Activated naive CD4-positive, alpha-beta T cell treated with anti-CD3 and anti-CD28 coated beads, Interleukin-2, amount 10 ng/mL, durations not matched to agents 7 days and 5 days (primary cell): ENCODE measurements at regions not wholly inside any gene's neighbourhood (a gene's known extent, or its start where the extent isn't known, plus 50 kb on each side); places are given as distances from the start of the nearest gene placed in this dataset.

Experiments used
- CTCF ChIA-PET: fragments of 350-600 bp; sonication (Branson Sonifier 250); formaldehyde crosslinking; loops from one replicate; lab custom pipeline; 2021; ENCODE audit warnings: antibody characterized with exemption; lab: Charles Lee
- DNase-seq: peaks from one replicate; pipeline ENCODE4 v3.0.0-alpha.2; 2020
- H3K27ac Mint-ChIP-seq: one replicate; pipeline ENCODE4 v1.8.0; 2021; ENCODE audit warnings: mild to moderate bottlenecking, moderate library complexity, mixed read lengths
- H3K27me3 Mint-ChIP-seq: one replicate; pipeline ENCODE4 v1.8.0; 2021; ENCODE audit warnings: mild to moderate bottlenecking, mixed read lengths
- H3K36me3 Mint-ChIP-seq: one replicate; pipeline ENCODE4 v1.8.0; 2021; ENCODE audit warnings: mixed read lengths
- H3K4me1 Mint-ChIP-seq: one replicate; pipeline ENCODE4 v1.8.0; 2021; ENCODE audit warnings: mixed read lengths
- H3K4me3 Mint-ChIP-seq: one replicate; pipeline ENCODE4 v1.8.0; 2021; ENCODE audit warnings: mild to moderate bottlenecking, moderate library complexity, mixed read lengths
- H3K9me3 Mint-ChIP-seq: one replicate; pipeline ENCODE4 v1.8.0; 2021; ENCODE audit warnings: mixed read lengths

GRCh38 chr2:6744038-6744437 is 121.7 kb downstream of the CMPK2 start:
- CTCF ChIA-PET = no interaction called here
- Mint-ChIP-seq H3K36me3 (no peaks in the 10 kb centered on the region), H3K27ac (no peak overlapping the region), H3K4me1 (no peaks in the 10 kb centered on the region), H3K4me3 (no peak overlapping the region), H3K27me3 (peaks cover 6% of the 10 kb centered on the region), H3K9me3 (no peaks in the 10 kb centered on the region)
- no peak for DNase-seq

- Mint-ChIP-seq H3K27me3 (peaks cover 12% of the 10 kb centered on the region), H3K9me3 (no peaks in the 10 kb centered on the region), H3K4me3 (no peak overlapping the region), H3K27ac (no peak overlapping the region), H3K36me3 (no peaks in the 10 kb centered on the region), H3K4me1 (no peaks in the 10 kb centered on the region)
- CTCF ChIA-PET = no interaction called here
- no peak for DNase-seq
Measured at GRCh38 chr2:6747433-6747832, 118.3 kb downstream of the CMPK2 start.

GRCh38 chr2:6748406-6749067 is 117.2 kb downstream of the CMPK2 start:
- no peak overlapping the region for H3K27ac Mint-ChIP-seq
- no peak for DNase-seq
- no peak overlapping the region for H3K4me3 Mint-ChIP-seq
- H3K4me1 Mint-ChIP-seq = no peaks in the 10 kb centered on the region
- no peaks in the 10 kb centered on the region for H3K36me3 Mint-ChIP-seq
- H3K27me3 Mint-ChIP-seq = peaks cover 12% of the 10 kb centered on the region
- CTCF ChIA-PET = no interaction called here
- no peaks in the 10 kb centered on the region for H3K9me3 Mint-ChIP-seq

- no peak overlapping the region for H3K4me3 Mint-ChIP-seq
- peaks cover 18% of the 10 kb centered on the region for H3K27me3 Mint-ChIP-seq
- no peak overlapping the region for H3K27ac Mint-ChIP-seq
- no peaks in the 10 kb centered on the region for H3K9me3 Mint-ChIP-seq
- DNase-seq = no peak
- CTCF ChIA-PET = interaction anchor here (0.6 kb wide), 1 partner anchor 503 kb away, joined by 3 read pairs; no protein-coding TSS in a partner anchor
- no peaks in the 10 kb centered on the region for H3K36me3 Mint-ChIP-seq
- no peaks in the 10 kb centered on the region for H3K4me1 Mint-ChIP-seq
Measured at GRCh38 chr2:6749962-6750361, 115.7 kb downstream of the CMPK2 start.

- Mint-ChIP-seq H3K36me3 (no peaks in the 10 kb centered on the region), H3K4me3 (no peak overlapping the region), H3K4me1 (no peaks in the 10 kb centered on the region), H3K27me3 (peaks cover 18% of the 10 kb centered on the region), H3K9me3 (no peaks in the 10 kb centered on the region), H3K27ac (no peak overlapping the region)
- CTCF ChIA-PET = no interaction called here
- no peak for DNase-seq
Measured at GRCh38 chr2:6750411-6751158, 115.1 kb downstream of the CMPK2 start.

- peaks cover 16% of the 10 kb centered on the region for H3K27me3 Mint-ChIP-seq
- no peak overlapping the region for H3K27ac Mint-ChIP-seq
- no peaks in the 10 kb centered on the region for H3K9me3 Mint-ChIP-seq
- H3K4me3 Mint-ChIP-seq = no peak overlapping the region
- CTCF ChIA-PET = no interaction called here
- DNase-seq = no peak
- no peaks in the 10 kb centered on the region for H3K36me3 Mint-ChIP-seq
- H3K4me1 Mint-ChIP-seq = no peaks in the 10 kb centered on the region
Measured at GRCh38 chr2:6754419-6754818, 111.3 kb downstream of the CMPK2 start.

GRCh38 chr2:6755456-6755855 is 110.3 kb downstream of the CMPK2 start:
- CTCF ChIA-PET = no interaction called here
- Mint-ChIP-seq H3K4me3 (no peak overlapping the region), H3K9me3 (no peaks in the 10 kb centered on the region), H3K36me3 (no peaks in the 10 kb centered on the region), H3K27ac (no peak overlapping the region), H3K4me1 (no peaks in the 10 kb centered on the region), H3K27me3 (peaks cover 10% of the 10 kb centered on the region)
- DNase-seq = no peak

GRCh38 chr2:6757215-6757614 is 108.5 kb downstream of the CMPK2 start:
- no peak for DNase-seq
- Mint-ChIP-seq H3K4me3 (no peak overlapping the region), H3K36me3 (no peaks in the 10 kb centered on the region), H3K9me3 (no peaks in the 10 kb centered on the region), H3K27ac (no peak overlapping the region), H3K4me1 (no peaks in the 10 kb centered on the region), H3K27me3 (peaks cover 10% of the 10 kb centered on the region)
- CTCF ChIA-PET = no interaction called here

GRCh38 chr2:6759689-6760088 is 106.0 kb downstream of the CMPK2 start:
- Mint-ChIP-seq H3K27me3 (peaks cover 4% of the 10 kb centered on the region), H3K4me3 (no peak overlapping the region), H3K9me3 (no peaks in the 10 kb centered on the region), H3K27ac (no peak overlapping the region), H3K4me1 (no peaks in the 10 kb centered on the region), H3K36me3 (no peaks in the 10 kb centered on the region)
- CTCF ChIA-PET = no interaction called here
- no peak for DNase-seq

- H3K27ac Mint-ChIP-seq = no peak overlapping the region
- peaks cover 4% of the 10 kb centered on the region for H3K27me3 Mint-ChIP-seq
Measured at GRCh38 chr2:6760132-6760531, 105.6 kb downstream of the CMPK2 start.

GRCh38 chr2:6764968-6765723 is 100.6 kb downstream of the CMPK2 start:
- CTCF ChIA-PET = no interaction called here
- Mint-ChIP-seq H3K27me3 (no peaks in the 10 kb centered on the region), H3K4me3 (no peak overlapping the region), H3K27ac (no peak overlapping the region), H3K9me3 (no peaks in the 10 kb centered on the region), H3K36me3 (no peaks in the 10 kb centered on the region), H3K4me1 (no peaks in the 10 kb centered on the region)
- DNase-seq = no peak

More at GRCh38 chr2:6760132-6760531, 105.6 kb downstream of the CMPK2 start:
- Mint-ChIP-seq H3K4me3 (no peak overlapping the region), H3K9me3 (no peaks in the 10 kb centered on the region), H3K4me1 (no peaks in the 10 kb centered on the region), H3K36me3 (no peaks in the 10 kb centered on the region)
- CTCF ChIA-PET = interaction anchor here (2.1 kb wide), 1 partner anchor 12 kb away, joined by 6 read pairs; no protein-coding TSS in a partner anchor
- DNase-seq = no peak

GRCh38 chr2:6769346-6769745 is 96.4 kb downstream of the CMPK2 start:
- H3K36me3 Mint-ChIP-seq = no peaks in the 10 kb centered on the region
- CTCF ChIA-PET = no interaction called here
- H3K4me1 Mint-ChIP-seq = no peaks in the 10 kb centered on the region
- H3K4me3 Mint-ChIP-seq = no peak overlapping the region
- DNase-seq = no peak
- H3K9me3 Mint-ChIP-seq = no peaks in the 10 kb centered on the region
- no peak overlapping the region for H3K27ac Mint-ChIP-seq
- H3K27me3 Mint-ChIP-seq = peaks cover 23% of the 10 kb centered on the region

GRCh38 chr2:6770006-6770405 is 95.7 kb downstream of the CMPK2 start:
- H3K36me3 Mint-ChIP-seq = no peaks in the 10 kb centered on the region
- CTCF ChIA-PET = no interaction called here
- no peaks in the 10 kb centered on the region for H3K4me1 Mint-ChIP-seq
- no peak overlapping the region for H3K4me3 Mint-ChIP-seq
- no peak for DNase-seq
- H3K9me3 Mint-ChIP-seq = no peaks in the 10 kb centered on the region
- H3K27ac Mint-ChIP-seq = no peak overlapping the region
- peaks cover 23% of the 10 kb centered on the region for H3K27me3 Mint-ChIP-seq
